Endothelial cell of umbilical vein (primary cell): ENCODE measurements at regions not wholly inside any gene's neighbourhood (a gene's known extent, or its start where the extent isn't known, plus 50 kb on each side); places are given as distances from the start of the nearest gene placed in this dataset.

ENCODE experiments used
- POLR2A ChIP-seq: IDR thresholded peaks from 2 replicates; pipeline ENCODE4 v1.6.1; 2012; ENCODE audit warnings: low read depth, mild to moderate bottlenecking, control low read depth, low read length
- TF ChIP-seq, protein P1 (sequence below), 2 donors: IDR thresholded peaks; 1 replicate in 1 of 2; 2 replicates in 1 of 2; pipeline ENCODE4 v1.5.1; 2011; ENCODE audit warnings: low read length in 2 of 2, mild to moderate bottlenecking in 2 of 2, moderate library complexity in 2 of 2, control low read depth in 1 of 2, inconsistent platforms in 1 of 2, low read depth in 1 of 2; ENCODE audit not compliant: insufficient read depth in 1 of 2; ENCODE audit errors: extremely low read depth in 1 of 2
- TF ChIP-seq, protein P2 (sequence below): IDR thresholded peaks from 2 replicates; pipeline ENCODE4 v1.6.1; 2011; ENCODE audit not compliant: insufficient read depth, insufficient read length

DNA sequence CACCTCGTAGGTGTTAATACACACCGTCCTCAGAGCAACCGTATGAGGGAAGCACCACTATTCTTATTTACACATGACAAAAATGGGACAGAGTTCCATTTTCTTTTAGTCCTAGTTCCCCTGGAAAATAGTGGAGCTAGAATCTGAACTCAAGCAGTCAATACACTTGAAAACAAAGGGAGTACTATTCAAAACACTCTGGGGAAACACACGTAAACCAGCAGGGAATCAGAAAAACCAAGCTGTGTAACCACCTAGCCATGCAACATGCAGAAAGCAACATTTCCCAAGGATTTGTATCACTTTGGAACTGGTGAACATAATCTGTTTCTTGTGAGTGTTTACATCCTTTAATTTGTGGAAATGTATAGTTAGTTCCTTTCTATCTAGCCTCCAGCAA lies 208.2 kb downstream of the UBE2E3 start:
- TF ChIP-seq, protein P1, sequence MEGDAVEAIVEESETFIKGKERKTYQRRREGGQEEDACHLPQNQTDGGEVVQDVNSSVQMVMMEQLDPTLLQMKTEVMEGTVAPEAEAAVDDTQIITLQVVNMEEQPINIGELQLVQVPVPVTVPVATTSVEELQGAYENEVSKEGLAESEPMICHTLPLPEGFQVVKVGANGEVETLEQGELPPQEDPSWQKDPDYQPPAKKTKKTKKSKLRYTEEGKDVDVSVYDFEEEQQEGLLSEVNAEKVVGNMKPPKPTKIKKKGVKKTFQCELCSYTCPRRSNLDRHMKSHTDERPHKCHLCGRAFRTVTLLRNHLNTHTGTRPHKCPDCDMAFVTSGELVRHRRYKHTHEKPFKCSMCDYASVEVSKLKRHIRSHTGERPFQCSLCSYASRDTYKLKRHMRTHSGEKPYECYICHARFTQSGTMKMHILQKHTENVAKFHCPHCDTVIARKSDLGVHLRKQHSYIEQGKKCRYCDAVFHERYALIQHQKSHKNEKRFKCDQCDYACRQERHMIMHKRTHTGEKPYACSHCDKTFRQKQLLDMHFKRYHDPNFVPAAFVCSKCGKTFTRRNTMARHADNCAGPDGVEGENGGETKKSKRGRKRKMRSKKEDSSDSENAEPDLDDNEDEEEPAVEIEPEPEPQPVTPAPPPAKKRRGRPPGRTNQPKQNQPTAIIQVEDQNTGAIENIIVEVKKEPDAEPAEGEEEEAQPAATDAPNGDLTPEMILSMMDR (IDR thresholded peaks at IDR 0.05; ENCODE audit: extremely low read depth in 1 of 2, insufficient read depth in 1 of 2, low read depth in 1 of 2, low read length in 2 of 2): no peak
- TF ChIP-seq, protein P2, sequence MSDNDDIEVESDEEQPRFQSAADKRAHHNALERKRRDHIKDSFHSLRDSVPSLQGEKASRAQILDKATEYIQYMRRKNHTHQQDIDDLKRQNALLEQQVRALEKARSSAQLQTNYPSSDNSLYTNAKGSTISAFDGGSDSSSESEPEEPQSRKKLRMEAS: no peak
- TF ChIP-seq POLR2A: no peak
